HCT116 (cell line): ENCODE measurements at regions not wholly inside any gene's neighbourhood (a gene's known extent, or its start where the extent isn't known, plus 50 kb on each side); places are given as distances from the start of the nearest gene placed in this dataset.

Experiments
- ATF3 ChIP-seq: IDR thresholded peaks from 2 replicates; pipeline ENCODE4 v1.6.1; 2012
- CEBPB ChIP-seq: IDR thresholded peaks from 2 replicates; pipeline ENCODE4 v1.6.1; 2012; ENCODE audit warnings: low read depth
- CTCF ChIP-seq, 3 experiments: fragments of 200-600 bp in 1 of 3; sonication (generic) in 1 of 3; IDR thresholded peaks in 2 of 3; conservative IDR thresholded peaks in 1 of 3; 2 replicates each; pipeline ENCODE4 v1.5.1; 2012 to 2017; ENCODE audit warnings: low read depth in 2 of 3, low read length in 2 of 3, antibody characterized with exemption in 1 of 3, borderline replicate concordance in 1 of 3, control low read depth in 1 of 3, mild to moderate bottlenecking in 1 of 3, mixed read lengths in 1 of 3, mixed run types in 1 of 3, moderate library complexity in 1 of 3; ENCODE audit not compliant: insufficient read depth in 1 of 3
- EZH2phosphoT487 ChIP-seq: fragments of 200-600 bp; IDR thresholded peaks from 2 replicates; pipeline ENCODE4 v1.6.1; 2018; ENCODE audit warnings: antibody characterized with exemption, borderline replicate concordance
- JUND ChIP-seq: IDR thresholded peaks from 2 replicates; pipeline ENCODE4 v1.6.1; 2012
- MAX ChIP-seq: IDR thresholded peaks from 2 replicates; pipeline ENCODE4 v1.6.1; 2012
- POLR2A ChIP-seq: IDR thresholded peaks from 2 replicates; pipeline ENCODE4 v1.7.0; 2011; ENCODE audit warnings: borderline replicate concordance; ENCODE audit not compliant: insufficient read depth, insufficient read length; ENCODE audit errors: extremely low read depth
- POLR2AphosphoS5 ChIP-seq: IDR thresholded peaks from 2 replicates; pipeline ENCODE4 v1.6.1; 2011; ENCODE audit warnings: mild to moderate bottlenecking, low read depth, low read length, moderate library complexity
- RAD21 ChIP-seq: IDR thresholded peaks from 2 replicates; pipeline ENCODE4 v1.6.1; 2012; ENCODE audit warnings: low read depth, mild to moderate bottlenecking
- REST ChIP-seq: IDR thresholded peaks from 2 replicates; pipeline ENCODE4 v1.6.1; 2012; ENCODE audit warnings: low read depth
- SP1 ChIP-seq: IDR thresholded peaks from 2 replicates; pipeline ENCODE4 v1.6.1; 2012; ENCODE audit warnings: low read depth
- ZFX ChIP-seq: fragments of 450-650 bp; IDR thresholded peaks from 2 replicates; pipeline ENCODE4 v1.6.1; 2017

DNA sequence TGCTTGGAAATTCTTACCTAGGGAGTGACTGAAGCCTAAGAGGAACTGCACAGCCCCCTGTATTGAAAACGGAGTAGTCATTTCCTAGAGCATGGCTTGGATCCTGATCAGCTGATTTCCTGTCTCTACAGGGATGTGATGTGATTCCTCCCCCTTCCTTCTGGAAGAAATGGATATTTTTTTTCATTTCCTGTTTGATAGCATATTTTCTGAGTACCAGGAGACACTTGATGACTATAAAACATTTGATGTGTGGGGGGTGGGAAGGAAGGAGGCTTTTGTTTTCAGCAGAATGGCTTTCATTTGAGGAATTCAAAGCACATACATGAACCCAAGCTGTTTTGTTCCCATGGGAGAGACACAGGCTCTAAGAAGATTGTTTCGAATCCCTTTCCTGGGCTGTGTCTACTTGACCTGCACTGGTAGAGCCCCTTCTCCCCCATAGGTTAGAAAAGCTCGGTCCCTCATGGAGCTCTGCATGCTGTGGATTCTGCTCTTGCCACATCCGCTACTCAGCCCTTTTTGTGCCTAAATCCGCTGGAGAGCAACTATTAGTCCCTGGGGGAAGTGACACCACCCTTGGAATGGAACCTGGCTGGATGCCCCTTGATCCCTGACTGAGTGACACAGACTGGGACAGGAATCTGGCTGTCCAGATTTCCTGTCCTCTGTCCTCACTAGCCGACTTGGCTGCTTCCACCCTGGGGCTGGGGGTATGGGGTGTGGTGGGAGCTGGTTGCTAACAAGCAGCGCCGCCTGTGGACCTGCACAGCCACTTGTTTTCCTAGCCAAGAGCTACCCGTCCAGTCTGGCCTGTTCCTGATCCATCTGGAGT, 71.8 kb upstream of the MACF1 start:
- TF ChIP-seq SP1 (peak; percentile 44), REST (no peak), JUND (no peak), CTCF (IDR thresholded peaks at IDR 0.05 in 2 of 3, conservative IDR thresholded peaks at IDR 0.05 in 1 of 3; ENCODE audit: borderline replicate concordance in 1 of 3, insufficient read depth in 1 of 3, low read depth in 2 of 3, low read length in 2 of 3) (peak in 2 of 3 experiments; percentile 26 to 38; a peak in 2 of 6 replicates), MAX (0 out of 2 replicates have a peak, but pooled peaks have one; percentile 16), CEBPB (no peak), EZH2phosphoT487 (no peak), ZFX (no peak), POLR2A (no peak), POLR2AphosphoS5 (no peak), RAD21 (peak; percentile 53), ATF3 (no peak)
